ENCODE measurements at regions not wholly inside any gene's neighbourhood (a gene's known extent, or its start where the extent isn't known, plus 50 kb on each side); places are given as distances from the start of the nearest gene placed in this dataset.
A peak's percentile ranks its signal among the peaks of the same experiment; 100 is the strongest.
"Not testable (repeated sequence)": the region's sequence is repeated elsewhere in the genome, so short reads cannot be mapped to it uniquely, and the experiment has no call there.

DNA sequence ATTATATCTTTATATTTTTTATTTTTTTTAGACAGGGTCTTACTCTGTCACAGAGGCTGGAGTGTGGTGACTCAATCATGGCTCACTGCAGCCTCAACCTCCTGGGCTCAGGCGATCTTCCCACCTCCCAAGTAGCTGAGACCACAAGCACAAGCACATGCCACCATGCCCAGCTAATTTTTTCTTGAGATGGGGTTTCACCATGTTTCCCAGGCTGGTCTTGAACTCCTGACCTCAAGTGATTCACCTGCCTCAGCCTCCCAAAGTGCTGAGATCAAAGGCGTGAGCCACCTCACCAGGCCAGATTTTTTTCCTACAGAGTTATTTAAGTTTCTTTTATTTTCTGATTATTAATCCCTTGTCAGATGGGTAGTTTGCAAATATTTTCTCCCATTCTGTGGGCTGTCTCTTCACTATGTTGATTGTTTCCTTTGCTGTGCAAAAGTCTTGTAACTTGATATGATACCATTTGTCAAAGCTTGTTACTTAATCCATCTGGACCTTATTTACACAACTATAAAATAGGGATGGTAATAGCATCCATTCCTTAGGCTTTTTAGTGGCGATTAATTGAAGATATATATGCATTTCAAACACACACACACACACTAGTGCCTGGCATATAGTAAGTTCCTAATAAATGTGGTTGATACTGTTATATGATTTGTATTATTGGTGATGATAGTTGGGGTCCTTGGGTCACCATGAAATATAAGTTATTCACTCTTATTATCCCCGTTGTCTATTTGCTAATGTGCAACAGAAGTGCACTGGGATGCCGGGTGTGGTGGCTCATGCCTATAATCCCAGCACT is 187.1 kb downstream of the BCAS1 start:
- Histone ChIP-seq H3K27ac (ENCODE audit: low read depth in 1 of 3, low read length in 2 of 3) (no peak overlapping the region), H3K27me3 (ENCODE audit: control insufficient read depth in 3 of 3, insufficient read depth in 3 of 3, low read length in 3 of 3) (no peaks in the 10 kb centered on the region), H3K36me3 (ENCODE audit: control insufficient read depth in 3 of 3, insufficient read depth in 2 of 3, low read depth in 1 of 3, low read length in 3 of 3) (no peaks in the 10 kb centered on the region), H3K9me3 (ENCODE audit: control insufficient read depth in 2 of 2, insufficient read depth in 1 of 2, low read depth in 1 of 2, low read length in 1 of 2) (no peaks in the 10 kb centered on the region), H3K4me1 (ENCODE audit: control insufficient read depth in 3 of 3, insufficient read depth in 2 of 3, low read depth in 1 of 3, low read length in 2 of 3) (peaks cover 0 to 12% (median 2%) of the 10 kb centered on the region in 3 donors), H3K4me3 (ENCODE audit: low read depth in 1 of 3, low read length in 3 of 3) (no peak overlapping the region)
- 80 to 88% (median 84%) methylated on average over 5 of the region's 5 CpGs for WGBS, 3 donors
- DNase-seq: no peak
- FAIRE-seq: no peak

DNA sequence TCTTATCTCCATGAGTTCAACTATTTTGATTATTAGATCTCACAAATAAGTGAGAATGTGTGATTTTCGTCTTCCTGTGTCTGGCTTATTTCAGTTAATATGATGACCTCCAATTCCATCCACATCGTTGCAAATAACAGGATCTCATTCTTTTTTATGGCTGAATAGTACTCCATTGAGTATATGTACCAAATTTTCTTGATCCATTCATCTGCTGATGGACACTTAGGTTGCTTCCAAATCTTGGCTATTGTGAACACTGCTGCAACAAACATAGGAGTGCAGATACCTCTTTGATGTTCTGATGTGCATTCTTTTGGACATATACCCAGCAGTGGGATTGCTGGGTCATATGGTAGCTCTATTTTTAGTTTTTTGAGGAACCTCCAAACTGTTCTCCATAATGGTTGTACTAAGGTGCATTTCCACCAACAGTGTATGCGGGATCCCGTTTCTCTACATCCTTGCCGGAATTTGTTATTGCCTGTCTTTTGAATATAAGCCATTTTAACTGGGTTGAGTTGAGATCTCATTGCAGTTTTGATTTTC is 187.9 kb downstream of the BCAS1 start:
- not testable (repeated sequence) for H3K27ac ChIP-seq (ENCODE audit: low read depth in 1 of 3, low read length in 2 of 3); H3K4me3 ChIP-seq (ENCODE audit: low read depth in 1 of 3, low read length in 3 of 3); H3K9me3 ChIP-seq (ENCODE audit: control insufficient read depth in 2 of 2, insufficient read depth in 1 of 2, low read depth in 1 of 2, low read length in 1 of 2); FAIRE-seq; DNase-seq; H3K27me3 ChIP-seq (ENCODE audit: control insufficient read depth in 3 of 3, insufficient read depth in 3 of 3, low read length in 3 of 3); H3K36me3 ChIP-seq (ENCODE audit: control insufficient read depth in 3 of 3, insufficient read depth in 2 of 3, low read depth in 1 of 3, low read length in 3 of 3)
- peaks cover 0 to 15% (median 2%) of the 10 kb centered on the region in 3 donors for H3K4me1 ChIP-seq (ENCODE audit: control insufficient read depth in 3 of 3, insufficient read depth in 2 of 3, low read depth in 1 of 3, low read length in 2 of 3)
- 96 to 97% (median 97%) methylated on average over 5 of the region's 5 CpGs for WGBS, 3 donors

GRCh38 chr20:53881362-53881761 is 189.0 kb downstream of the BCAS1 start:
- H3K36me3 ChIP-seq (ENCODE audit: control insufficient read depth in 3 of 3, insufficient read depth in 2 of 3, low read depth in 1 of 3, low read length in 3 of 3): no peaks in the 10 kb centered on the region
- H3K9me3 ChIP-seq (ENCODE audit: control insufficient read depth in 2 of 2, insufficient read depth in 1 of 2, low read depth in 1 of 2, low read length in 1 of 2): no peaks in the 10 kb centered on the region
- H3K27me3 ChIP-seq (ENCODE audit: control insufficient read depth in 3 of 3, insufficient read depth in 3 of 3, low read length in 3 of 3): no peaks in the 10 kb centered on the region
- no peak for FAIRE-seq
- H3K4me3 ChIP-seq (ENCODE audit: low read depth in 1 of 3, low read length in 3 of 3): no peak overlapping the region
- no peak for DNase-seq
- no peak overlapping the region for H3K27ac ChIP-seq (ENCODE audit: low read depth in 1 of 3, low read length in 2 of 3)
- WGBS, 3 donors: 86 to 91% (median 89%) methylated on average over 3 of the region's 3 CpGs
- H3K4me1 ChIP-seq (ENCODE audit: control insufficient read depth in 3 of 3, insufficient read depth in 2 of 3, low read depth in 1 of 3, low read length in 2 of 3): peaks cover 0 to 15% (median 2%) of the 10 kb centered on the region in 3 donors

DNA sequence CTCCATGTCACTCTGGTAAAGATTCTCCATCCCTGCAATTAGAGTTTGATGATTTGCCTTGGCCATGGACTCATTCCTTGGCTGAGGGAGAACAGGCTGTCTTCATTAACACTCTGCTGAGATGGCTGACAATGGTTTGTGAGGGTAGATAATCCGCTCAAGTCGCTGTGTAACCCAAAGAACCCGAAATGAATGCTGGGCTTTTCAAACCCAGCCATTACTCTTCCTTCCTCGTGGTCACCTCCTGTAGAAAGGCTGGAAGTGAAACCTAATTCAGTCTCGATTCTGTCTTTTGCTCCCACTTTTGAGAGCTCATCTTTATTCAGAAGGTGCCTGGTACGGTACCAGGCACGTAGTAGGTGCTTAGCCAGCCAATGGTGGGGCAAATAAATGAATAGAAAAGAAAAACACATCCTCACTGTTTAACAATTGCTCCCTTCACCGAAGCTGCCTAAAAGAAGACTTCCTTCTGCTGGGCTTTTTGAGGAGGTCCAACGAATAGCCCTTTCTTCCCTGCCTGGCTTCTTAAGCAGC is 190.2 kb downstream of the BCAS1 start:
- H3K27me3 ChIP-seq (ENCODE audit: control insufficient read depth in 3 of 3, insufficient read depth in 3 of 3, low read length in 3 of 3): no peaks in the 10 kb centered on the region
- no peak for FAIRE-seq
- H3K36me3 ChIP-seq (ENCODE audit: control insufficient read depth in 3 of 3, insufficient read depth in 2 of 3, low read depth in 1 of 3, low read length in 3 of 3): no peaks in the 10 kb centered on the region
- WGBS, 3 donors: 76 to 88% (median 79%) methylated on average over 9 of the region's 9 CpGs
- peaks cover 0 to 13% (median 2%) of the 10 kb centered on the region in 3 donors for H3K4me1 ChIP-seq (ENCODE audit: control insufficient read depth in 3 of 3, insufficient read depth in 2 of 3, low read depth in 1 of 3, low read length in 2 of 3)
- no peak overlapping the region for H3K27ac ChIP-seq (ENCODE audit: low read depth in 1 of 3, low read length in 2 of 3)
- H3K9me3 ChIP-seq (ENCODE audit: control insufficient read depth in 2 of 2, insufficient read depth in 1 of 2, low read depth in 1 of 2, low read length in 1 of 2): no peaks in the 10 kb centered on the region
- no peak overlapping the region for H3K4me3 ChIP-seq (ENCODE audit: low read depth in 1 of 3, low read length in 3 of 3)
- DNase-seq: no peak

DNA sequence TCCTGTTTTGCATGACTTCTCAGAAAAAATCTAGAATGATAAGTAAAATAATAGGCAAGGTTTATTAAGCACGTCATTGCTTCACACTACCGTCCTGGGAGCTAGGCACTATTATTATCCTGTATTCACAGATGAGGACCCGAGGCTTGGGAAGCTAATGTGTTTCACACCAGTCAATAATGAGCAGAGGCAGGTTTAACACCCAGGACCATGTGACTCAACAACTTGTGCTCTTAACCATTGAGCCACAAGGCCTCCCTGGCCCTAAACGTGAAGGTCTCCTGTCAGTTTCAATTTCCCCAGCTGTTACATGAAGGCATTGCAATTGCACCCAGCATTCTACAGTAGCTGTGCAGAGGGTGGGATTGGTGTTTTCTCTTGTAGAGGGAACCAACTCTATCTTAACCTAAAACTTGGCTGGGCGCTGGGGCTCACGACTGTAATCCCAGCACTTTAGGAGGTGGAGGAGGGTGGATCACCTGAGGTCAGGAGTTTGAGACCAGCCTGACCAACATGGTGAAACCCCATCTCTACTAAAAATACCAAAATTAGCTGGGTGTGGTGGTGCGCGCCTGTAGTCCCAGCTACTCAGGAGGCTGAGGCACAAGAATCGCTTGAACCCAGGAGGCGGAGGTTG is 191.2 kb downstream of the BCAS1 start:
- peak overlapping the region in 2 of 3 donors; percentile 13 to 36 for H3K27ac ChIP-seq (ENCODE audit: low read depth in 1 of 3, low read length in 2 of 3)
- 57 to 68% (median 60%) methylated on average over 10 of the region's 10 CpGs for WGBS, 3 donors
- FAIRE-seq: no peak

GRCh38 chr20:53878262-53879047 is 191.9 kb downstream of the BCAS1 start:
- no peaks in the 10 kb centered on the region for H3K27me3 ChIP-seq (ENCODE audit: control insufficient read depth in 3 of 3, insufficient read depth in 3 of 3, low read length in 3 of 3)
- no peaks in the 10 kb centered on the region for H3K9me3 ChIP-seq (ENCODE audit: control insufficient read depth in 2 of 2, insufficient read depth in 1 of 2, low read depth in 1 of 2, low read length in 1 of 2)
- H3K36me3 ChIP-seq (ENCODE audit: control insufficient read depth in 3 of 3, insufficient read depth in 2 of 3, low read depth in 1 of 3, low read length in 3 of 3): no peaks in the 10 kb centered on the region
- peaks cover 0 to 15% (median 2%) of the 10 kb centered on the region in 3 donors for H3K4me1 ChIP-seq (ENCODE audit: control insufficient read depth in 3 of 3, insufficient read depth in 2 of 3, low read depth in 1 of 3, low read length in 2 of 3)
- FAIRE-seq (no peak), DNase-seq (peak in 1 of 2 donors; percentile 51)
- 18 to 53% (median 38%) methylated on average over 6 of the region's 6 CpGs for WGBS, 3 donors
- H3K4me3 ChIP-seq (ENCODE audit: low read depth in 1 of 3, low read length in 3 of 3): no peak overlapping the region
- peak overlapping the region in 2 of 3 donors; percentile 0 to 36 for H3K27ac ChIP-seq (ENCODE audit: low read depth in 1 of 3, low read length in 2 of 3)

More for the DNA sequence above, 191.2 kb downstream of the BCAS1 start:
- peak in 1 of 2 donors; percentile 32 for DNase-seq
- Histone ChIP-seq H3K4me1 (ENCODE audit: control insufficient read depth in 3 of 3, insufficient read depth in 2 of 3, low read depth in 1 of 3, low read length in 2 of 3) (peaks cover 0 to 13% (median 2%) of the 10 kb centered on the region in 3 donors), H3K36me3 (ENCODE audit: control insufficient read depth in 3 of 3, insufficient read depth in 2 of 3, low read depth in 1 of 3, low read length in 3 of 3) (no peaks in the 10 kb centered on the region), H3K4me3 (ENCODE audit: low read depth in 1 of 3, low read length in 3 of 3) (no peak overlapping the region), H3K27me3 (ENCODE audit: control insufficient read depth in 3 of 3, insufficient read depth in 3 of 3, low read length in 3 of 3) (no peaks in the 10 kb centered on the region), H3K9me3 (ENCODE audit: control insufficient read depth in 2 of 2, insufficient read depth in 1 of 2, low read depth in 1 of 2, low read length in 1 of 2) (no peaks in the 10 kb centered on the region)

GRCh38 chr20:53876956-53877355 is 193.4 kb downstream of the BCAS1 start:
- FAIRE-seq (no peak), DNase-seq (no peak)
- Histone ChIP-seq H3K9me3 (ENCODE audit: control insufficient read depth in 2 of 2, insufficient read depth in 1 of 2, low read depth in 1 of 2, low read length in 1 of 2) (no peaks in the 10 kb centered on the region), H3K36me3 (ENCODE audit: control insufficient read depth in 3 of 3, insufficient read depth in 2 of 3, low read depth in 1 of 3, low read length in 3 of 3) (no peaks in the 10 kb centered on the region), H3K27me3 (ENCODE audit: control insufficient read depth in 3 of 3, insufficient read depth in 3 of 3, low read length in 3 of 3) (no peaks in the 10 kb centered on the region), H3K27ac (ENCODE audit: low read depth in 1 of 3, low read length in 2 of 3) (no peak overlapping the region), H3K4me3 (ENCODE audit: low read depth in 1 of 3, low read length in 3 of 3) (no peak overlapping the region), H3K4me1 (ENCODE audit: control insufficient read depth in 3 of 3, insufficient read depth in 2 of 3, low read depth in 1 of 3, low read length in 2 of 3) (peaks cover 0 to 30% (median 2%) of the 10 kb centered on the region in 3 donors)
- WGBS, 3 donors: 91 to 97% (median 96%) methylated on average over 10 of the region's 10 CpGs

DNA sequence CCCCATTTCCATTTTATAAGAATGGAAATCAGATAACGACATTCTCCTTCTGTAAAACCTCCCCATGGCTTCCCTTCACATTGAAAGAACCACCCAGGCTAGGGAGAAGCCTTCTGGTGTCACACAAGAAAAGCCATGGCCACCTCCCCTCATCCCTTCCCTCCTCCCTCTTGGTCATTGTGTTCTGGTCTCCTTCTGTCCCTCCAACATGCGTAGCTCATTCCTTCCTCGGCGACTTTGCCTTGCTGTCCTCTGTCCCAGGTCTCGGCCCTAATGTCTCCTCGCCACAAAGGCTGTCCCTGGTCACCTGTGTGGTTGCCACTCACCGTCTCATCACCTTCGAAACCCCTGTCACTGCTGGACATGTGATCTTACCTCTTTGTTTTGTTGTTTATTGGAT is 193.9 kb downstream of the BCAS1 start:
- H3K4me1 ChIP-seq (ENCODE audit: control insufficient read depth in 3 of 3, insufficient read depth in 2 of 3, low read depth in 1 of 3, low read length in 2 of 3): peaks cover 0 to 34% (median 2%) of the 10 kb centered on the region in 3 donors
- H3K9me3 ChIP-seq (ENCODE audit: control insufficient read depth in 2 of 2, insufficient read depth in 1 of 2, low read depth in 1 of 2, low read length in 1 of 2): no peaks in the 10 kb centered on the region
- H3K4me3 ChIP-seq (ENCODE audit: low read depth in 1 of 3, low read length in 3 of 3): no peak overlapping the region
- no peaks in the 10 kb centered on the region for H3K36me3 ChIP-seq (ENCODE audit: control insufficient read depth in 3 of 3, insufficient read depth in 2 of 3, low read depth in 1 of 3, low read length in 3 of 3)
- DNase-seq (no peak), FAIRE-seq (no peak)
- no peaks in the 10 kb centered on the region for H3K27me3 ChIP-seq (ENCODE audit: control insufficient read depth in 3 of 3, insufficient read depth in 3 of 3, low read length in 3 of 3)
- no peak overlapping the region for H3K27ac ChIP-seq (ENCODE audit: low read depth in 1 of 3, low read length in 2 of 3)
- WGBS, 3 donors: 94 to 98% (median 95%) methylated on average over 8 of the region's 8 CpGs
